Activated CD4-positive, alpha-beta memory T cell treated with anti-CD3 and anti-CD28 coated beads, Interleukin-2, amount 10 ng/mL, durations not matched to agents 7 days and 5 days (primary cell): ENCODE measurements at regions not wholly inside any gene's neighbourhood (a gene's known extent, or its start where the extent isn't known, plus 50 kb on each side); places are given as distances from the start of the nearest gene placed in this dataset.
A peak's percentile ranks its signal among the peaks of the same experiment; 100 is the strongest.

Experiments
- CTCF ChIA-PET: fragments of 350-600 bp; sonication (Branson Sonifier 250); formaldehyde crosslinking; loops from one replicate; lab custom pipeline; 2021; ENCODE audit warnings: antibody characterized with exemption, inconsistent platforms; lab: Charles Lee
- POLR2A ChIA-PET: fragments of 350-600 bp; sonication (Branson Sonifier 250); formaldehyde crosslinking; loops from one replicate; lab custom pipeline; 2021; ENCODE audit warnings: antibody characterized with exemption; lab: Charles Lee
- DNase-seq: peaks from one replicate; pipeline ENCODE4 v3.0.0-alpha.2; 2020
- H3K27ac Mint-ChIP-seq: one replicate; pipeline ENCODE4 v1.8.0; 2021; ENCODE audit warnings: mild to moderate bottlenecking, mixed read lengths
- H3K27me3 Mint-ChIP-seq: one replicate; pipeline ENCODE4 v1.8.0; 2021; ENCODE audit warnings: mixed read lengths
- H3K36me3 Mint-ChIP-seq: one replicate; pipeline ENCODE4 v1.8.0; 2021; ENCODE audit warnings: low read depth, mixed read lengths
- H3K4me1 Mint-ChIP-seq: one replicate; pipeline ENCODE4 v1.8.0; 2021; ENCODE audit warnings: mixed read lengths
- H3K4me3 Mint-ChIP-seq: one replicate; pipeline ENCODE4 v1.8.0; 2021; ENCODE audit warnings: mild to moderate bottlenecking, mixed read lengths
- H3K9me3 Mint-ChIP-seq: one replicate; pipeline ENCODE4 v1.8.0; 2021; ENCODE audit warnings: mixed read lengths

DNA sequence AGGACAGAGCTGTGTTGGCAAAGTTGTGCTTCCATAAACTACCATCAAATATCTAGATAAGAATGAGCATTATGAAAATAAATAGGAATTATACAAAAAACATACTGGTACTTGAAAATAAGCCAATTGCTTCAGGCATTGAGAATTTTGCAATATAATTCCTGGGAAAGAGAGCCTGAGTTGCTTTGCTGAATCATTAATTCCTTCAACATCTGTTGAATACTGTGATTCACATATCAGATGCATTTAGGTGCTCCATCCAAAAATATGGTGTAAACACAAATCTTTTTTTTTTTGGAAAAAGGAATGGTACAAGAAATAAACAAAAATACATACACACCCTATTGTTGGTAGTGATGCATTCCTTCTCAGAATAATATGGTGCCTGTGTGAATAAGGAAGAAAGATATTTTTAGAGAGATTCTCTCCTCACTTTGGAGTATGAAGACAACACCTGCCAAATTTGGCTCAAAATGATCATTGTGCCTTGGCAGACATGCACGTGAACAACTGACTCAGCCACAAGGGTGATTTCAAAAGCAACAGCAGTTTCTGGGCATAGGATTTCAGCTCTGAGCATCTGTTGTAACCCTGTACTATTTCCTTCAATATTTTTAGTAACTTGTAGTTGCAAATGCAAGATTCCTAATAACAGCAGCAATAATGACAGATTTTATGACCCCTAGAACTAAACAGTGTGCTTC, 96.7 kb downstream of the CAVIN4 start:
- Mint-ChIP-seq H3K27me3 (no peaks in the 10 kb centered on the region), H3K4me1 (no peaks in the 10 kb centered on the region), H3K4me3 (no peak overlapping the region), H3K36me3 (no peaks in the 10 kb centered on the region), H3K27ac (no peak overlapping the region), H3K9me3 (no peaks in the 10 kb centered on the region)
- ChIA-PET CTCF (no interaction called here), POLR2A (no interaction called here)
- DNase-seq, result no peak

DNA sequence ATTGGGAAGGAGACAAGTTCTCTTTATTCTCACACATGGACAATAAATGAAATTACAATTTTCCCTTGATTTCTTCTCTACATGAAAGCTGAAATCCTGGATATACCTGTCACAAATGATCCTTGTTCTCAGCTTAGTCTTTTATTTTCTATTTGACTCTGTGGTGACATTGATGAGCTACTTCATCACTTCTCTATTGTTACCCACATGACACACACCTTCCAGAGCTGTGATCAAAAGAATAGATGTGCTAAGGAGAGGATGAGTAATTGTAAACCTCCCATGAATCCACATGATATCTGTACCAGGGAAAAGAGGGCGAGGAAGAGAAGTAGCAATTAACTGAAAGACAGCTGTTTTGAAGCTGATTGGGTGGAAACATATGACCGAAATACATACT, 102.0 kb downstream of the CAVIN4 start:
- H3K36me3 Mint-ChIP-seq, result no peaks in the 10 kb centered on the region
- H3K4me1 Mint-ChIP-seq, result no peaks in the 10 kb centered on the region
- CTCF ChIA-PET, result interaction anchor here (0.7 kb wide), 1 partner anchor 335 kb away, joined by 3 read pairs; no protein-coding TSS in a partner anchor
- POLR2A ChIA-PET, result no interaction called here
- no peaks in the 10 kb centered on the region for H3K9me3 Mint-ChIP-seq
- no peak overlapping the region for H3K27ac Mint-ChIP-seq
- peaks cover 2% of the 10 kb centered on the region for H3K27me3 Mint-ChIP-seq
- DNase-seq, result no peak
- H3K4me3 Mint-ChIP-seq, result no peak overlapping the region

DNA sequence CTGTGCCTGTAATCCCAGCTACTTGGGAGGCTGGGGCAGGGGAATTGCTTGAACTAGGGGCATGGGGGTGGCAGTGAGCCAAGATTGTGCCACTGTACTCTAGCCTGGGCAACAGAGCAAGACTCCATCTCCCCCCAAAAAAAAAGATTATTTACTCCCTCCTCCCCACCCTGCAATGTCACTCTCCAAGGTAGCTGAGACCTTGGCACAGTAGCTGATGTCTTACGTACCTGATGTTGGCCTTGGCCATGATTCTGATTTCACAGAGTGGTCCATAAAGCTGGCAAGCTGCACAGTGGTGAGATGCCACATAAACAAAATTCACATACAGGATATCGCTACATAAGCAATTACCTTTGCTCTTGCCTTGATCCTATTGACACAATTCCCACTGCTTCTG, 108.5 kb downstream of the CAVIN4 start:
- Mint-ChIP-seq H3K4me1 (peaks cover 4% of the 10 kb centered on the region), H3K27me3 (no peaks in the 10 kb centered on the region), H3K36me3 (no peaks in the 10 kb centered on the region), H3K27ac (no peak overlapping the region), H3K9me3 (no peaks in the 10 kb centered on the region), H3K4me3 (no peak overlapping the region)
- ChIA-PET CTCF (no interaction called here), POLR2A (no interaction called here)
- no peak for DNase-seq

DNA sequence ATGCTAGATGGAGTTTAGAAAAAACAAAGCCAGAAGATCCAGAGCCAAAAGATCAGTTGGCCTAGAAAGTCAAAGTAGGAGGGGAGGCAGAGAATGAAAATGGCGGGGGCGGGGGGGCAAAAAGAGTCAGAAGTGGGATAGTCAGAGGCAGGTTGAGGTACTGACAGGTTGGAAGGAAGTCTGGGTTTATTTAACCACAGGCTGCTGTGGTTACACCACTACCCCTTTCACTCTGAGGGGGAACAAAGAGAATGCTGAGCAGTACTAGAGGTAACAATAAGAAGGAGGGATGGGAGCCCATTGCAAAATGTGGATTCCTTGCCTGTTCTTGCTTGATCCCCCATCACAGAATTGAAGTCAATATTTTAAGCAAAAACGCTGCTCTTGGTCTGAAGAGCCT, 111.8 kb downstream of the CAVIN4 start:
- CTCF ChIA-PET, result interaction anchor here (1.2 kb wide), 1 partner anchor 11 kb away, joined by 4 read pairs; no protein-coding TSS in a partner anchor
- no peaks in the 10 kb centered on the region for H3K36me3 Mint-ChIP-seq

DNA sequence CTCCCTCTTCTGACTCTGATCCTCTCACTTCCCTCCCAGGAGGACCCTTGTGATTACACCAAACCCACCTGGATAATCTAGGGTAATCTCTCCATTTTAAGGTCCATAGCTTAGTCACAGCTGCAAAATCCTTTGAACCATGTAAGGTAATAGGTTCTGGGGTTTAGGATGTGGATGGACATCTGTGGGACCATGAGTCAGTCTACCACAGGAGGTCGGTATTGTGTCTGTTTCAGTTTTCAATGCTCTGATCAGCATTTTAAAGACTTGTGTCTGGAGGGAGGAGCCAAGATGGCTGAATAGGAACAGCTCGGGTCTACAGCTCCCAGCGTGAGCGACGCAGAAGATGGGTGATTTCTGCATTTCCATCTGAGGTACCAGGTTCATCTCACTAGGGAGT, 112.6 kb downstream of the CAVIN4 start:
- Mint-ChIP-seq H3K27me3 (no peaks in the 10 kb centered on the region), H3K4me3 (no peak overlapping the region), H3K4me1 (peaks cover 4% of the 10 kb centered on the region), H3K9me3 (no peaks in the 10 kb centered on the region), H3K36me3 (no peaks in the 10 kb centered on the region), H3K27ac (no peak overlapping the region)
- no peak for DNase-seq
- ChIA-PET POLR2A (no interaction called here), CTCF (no interaction called here)

More for the DNA sequence above, 111.8 kb downstream of the CAVIN4 start:
- DNase-seq, result no peak
- H3K4me3 Mint-ChIP-seq, result no peak overlapping the region
- no peaks in the 10 kb centered on the region for H3K27me3 Mint-ChIP-seq
- no peaks in the 10 kb centered on the region for H3K9me3 Mint-ChIP-seq
- POLR2A ChIA-PET, result no interaction called here
- H3K27ac Mint-ChIP-seq, result no peak overlapping the region
- H3K4me1 Mint-ChIP-seq, result peaks cover 4% of the 10 kb centered on the region

DNA sequence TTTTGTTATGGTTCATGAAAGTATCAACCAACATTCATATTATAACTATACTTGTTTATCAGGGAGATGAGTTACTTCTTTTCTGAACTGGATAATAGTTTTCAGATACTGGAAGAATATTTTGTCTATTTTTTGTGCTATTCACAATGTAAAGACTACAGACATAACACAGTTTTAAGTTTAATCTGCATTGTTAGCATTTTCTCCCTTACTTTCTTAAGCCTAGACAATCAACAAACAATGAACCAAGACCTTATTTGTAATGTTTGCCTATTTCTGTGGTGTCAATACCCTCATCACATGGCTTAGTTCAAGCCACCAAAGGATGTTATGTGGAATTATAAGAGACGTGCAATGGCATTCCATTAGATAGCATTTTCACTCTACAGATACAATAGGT, 119.5 kb downstream of the CAVIN4 start:
- no peak overlapping the region for H3K27ac Mint-ChIP-seq
- no peaks in the 10 kb centered on the region for H3K9me3 Mint-ChIP-seq
- H3K27me3 Mint-ChIP-seq, result no peaks in the 10 kb centered on the region
- no peaks in the 10 kb centered on the region for H3K4me1 Mint-ChIP-seq
- no peak overlapping the region for H3K4me3 Mint-ChIP-seq
- POLR2A ChIA-PET, result no interaction called here
- CTCF ChIA-PET, result interaction anchor here (1.2 kb wide), 1 partner anchor 614 kb away, joined by 3 read pairs; no protein-coding TSS in a partner anchor
- DNase-seq, result no peak
- no peaks in the 10 kb centered on the region for H3K36me3 Mint-ChIP-seq

DNA sequence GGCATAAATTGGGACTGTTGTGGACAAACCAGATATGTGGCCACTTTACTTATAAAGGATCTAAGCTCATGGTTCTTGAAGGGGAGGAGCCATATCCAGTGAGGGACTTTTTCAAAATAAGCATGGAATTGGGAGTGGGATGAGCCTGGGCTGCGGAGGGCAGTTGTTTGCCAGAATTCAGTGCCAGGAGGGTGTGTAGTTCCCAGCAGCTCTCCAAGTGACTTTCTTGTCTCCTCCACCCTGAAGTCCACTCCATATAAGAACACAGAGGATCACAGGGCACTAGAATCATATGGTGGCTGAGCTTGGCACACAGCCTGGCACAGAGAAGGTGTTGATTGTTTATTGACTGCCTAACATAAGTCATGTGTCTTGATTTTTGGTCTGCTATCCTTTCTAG, 121.1 kb downstream of the CAVIN4 start:
- no peak overlapping the region for H3K4me3 Mint-ChIP-seq
- ChIA-PET CTCF (no interaction called here), POLR2A (no interaction called here)
- no peak for DNase-seq
- no peaks in the 10 kb centered on the region for H3K4me1 Mint-ChIP-seq
- no peaks in the 10 kb centered on the region for H3K27me3 Mint-ChIP-seq
- no peaks in the 10 kb centered on the region for H3K9me3 Mint-ChIP-seq
- H3K27ac Mint-ChIP-seq, result no peak overlapping the region
- no peaks in the 10 kb centered on the region for H3K36me3 Mint-ChIP-seq

DNA sequence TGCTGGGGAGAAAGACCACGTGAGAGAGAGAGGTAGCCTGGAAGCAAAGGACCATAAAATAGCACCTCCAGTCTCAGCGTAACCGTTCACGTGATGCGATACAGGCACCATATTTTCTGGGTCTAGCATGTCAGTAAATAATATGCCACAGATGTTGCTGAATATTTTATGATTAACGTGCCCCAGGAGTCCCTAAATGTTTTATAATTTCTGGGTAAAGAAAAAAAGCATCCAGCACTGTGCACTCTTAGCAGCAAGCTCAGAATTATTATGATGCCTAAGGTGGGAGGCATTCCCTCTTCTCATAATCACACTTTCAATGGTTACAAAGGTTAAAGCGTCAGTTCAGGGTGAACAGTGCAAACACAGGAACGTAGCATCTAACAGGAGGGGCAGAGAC, 121.8 kb downstream of the CAVIN4 start:
- H3K4me1 Mint-ChIP-seq, result no peaks in the 10 kb centered on the region
- H3K4me3 Mint-ChIP-seq, result no peak overlapping the region
- POLR2A ChIA-PET, result no interaction called here
- H3K9me3 Mint-ChIP-seq, result no peaks in the 10 kb centered on the region
- no peaks in the 10 kb centered on the region for H3K36me3 Mint-ChIP-seq
- no peak for DNase-seq
- no peak overlapping the region for H3K27ac Mint-ChIP-seq
- no peaks in the 10 kb centered on the region for H3K27me3 Mint-ChIP-seq
- CTCF ChIA-PET, result interaction anchor here (1.9 kb wide), 1 partner anchor 10 kb away, joined by 4 read pairs; no protein-coding TSS in a partner anchor

DNA sequence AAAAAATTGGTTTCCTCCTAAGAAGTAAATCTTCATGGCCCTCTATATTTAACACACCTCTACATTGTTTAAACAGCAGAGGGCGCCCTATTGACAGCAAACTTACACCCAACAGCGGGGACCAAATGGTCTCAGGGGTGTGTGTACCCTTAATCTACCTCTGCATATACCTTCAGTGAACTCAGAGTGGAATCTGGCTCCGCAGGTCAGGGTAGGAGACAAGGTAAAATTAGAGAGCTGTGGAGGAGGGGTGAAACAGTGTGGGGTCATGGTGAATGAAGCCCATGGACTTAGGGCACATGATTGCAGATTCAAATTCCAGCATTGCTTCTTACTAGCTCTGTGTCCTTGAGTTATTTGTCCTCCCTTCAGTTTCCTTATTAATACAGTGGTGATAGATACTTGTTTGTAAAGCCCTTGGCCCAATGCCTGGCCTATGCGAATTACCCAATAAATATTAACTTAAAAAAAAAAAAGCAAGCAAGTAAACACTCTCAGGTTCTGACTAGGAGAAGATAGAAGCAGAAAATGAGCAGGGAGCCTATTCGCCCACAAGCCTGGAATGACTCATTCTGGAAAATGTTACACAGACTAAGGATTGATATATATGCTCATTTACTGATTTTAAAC, 122.9 kb downstream of the CAVIN4 start:
- ChIA-PET POLR2A (no interaction called here), CTCF (interaction anchor here (1.1 to 1.9 kb wide), 2 partner anchors 12 to 25 kb away, joined by 4 read pairs; no protein-coding TSS in a partner anchor)
- no peaks in the 10 kb centered on the region for H3K9me3 Mint-ChIP-seq
- H3K27ac Mint-ChIP-seq, result no peak overlapping the region
- DNase-seq, result no peak
- H3K4me3 Mint-ChIP-seq, result no peak overlapping the region
- no peaks in the 10 kb centered on the region for H3K36me3 Mint-ChIP-seq
- no peaks in the 10 kb centered on the region for H3K27me3 Mint-ChIP-seq
- no peaks in the 10 kb centered on the region for H3K4me1 Mint-ChIP-seq

DNA sequence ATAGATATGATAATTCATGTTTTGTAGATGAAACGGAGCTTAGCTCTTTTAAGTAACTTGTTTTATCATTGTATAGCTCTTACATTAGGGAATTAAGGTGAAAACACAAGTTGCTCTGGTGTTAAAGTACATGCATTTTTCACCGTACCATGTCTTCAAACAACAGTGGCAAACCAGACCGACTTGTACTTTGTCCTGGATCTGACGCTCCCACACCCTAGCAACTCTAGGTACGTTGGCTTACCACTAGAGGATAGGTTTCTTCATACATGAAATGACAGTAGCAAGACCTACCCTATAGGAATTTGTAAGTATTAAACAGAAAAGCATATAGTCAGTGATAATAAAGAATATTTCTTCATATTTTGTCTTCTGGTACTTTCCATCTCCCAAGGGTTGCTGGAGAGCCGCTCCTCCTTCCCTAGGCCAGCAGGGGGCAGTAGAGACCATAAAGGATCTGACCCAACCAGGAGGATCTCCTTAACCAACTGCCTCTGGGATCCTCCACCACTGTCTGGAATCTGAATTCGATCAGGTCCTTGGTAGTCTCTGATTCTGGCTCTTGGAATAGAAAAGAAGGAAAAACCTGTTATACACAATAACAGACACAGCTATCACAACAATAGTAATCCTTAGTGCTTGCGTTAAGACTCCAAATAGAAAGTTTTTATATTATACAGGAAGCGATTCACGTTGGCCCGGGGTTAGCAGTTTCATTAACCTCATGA, 136.7 kb downstream of the CAVIN4 start:
- Mint-ChIP-seq H3K27me3 (no peaks in the 10 kb centered on the region), H3K27ac (no peak overlapping the region), H3K36me3 (no peaks in the 10 kb centered on the region), H3K9me3 (no peaks in the 10 kb centered on the region), H3K4me1 (no peaks in the 10 kb centered on the region), H3K4me3 (no peak overlapping the region)
- peak; percentile 54 for DNase-seq
- POLR2A ChIA-PET, result no interaction called here
- CTCF ChIA-PET, result interaction anchor here (1.0 to 2.7 kb wide), 6 partner anchors 13 to 674 kb away, joined by 3 to 28 read pairs (median 4); no protein-coding TSS in a partner anchor

DNA sequence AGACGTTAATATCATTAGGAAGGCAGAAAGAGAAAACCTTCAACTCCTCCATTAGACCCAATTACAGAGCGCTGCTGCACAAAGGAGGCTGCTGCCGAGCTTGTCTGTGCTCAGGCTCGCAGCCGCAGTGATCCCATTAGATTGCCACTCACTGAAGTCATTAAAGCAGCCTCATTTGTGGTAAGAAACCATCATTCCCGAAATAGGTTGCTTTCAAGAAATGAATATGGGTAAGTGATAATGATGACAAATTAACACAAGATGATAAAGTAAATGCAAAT, 137.2 kb downstream of the CAVIN4 start:
- no peak for DNase-seq
- POLR2A ChIA-PET, result no interaction called here
- H3K4me1 Mint-ChIP-seq, result no peaks in the 10 kb centered on the region
- no peak overlapping the region for H3K4me3 Mint-ChIP-seq
- no peaks in the 10 kb centered on the region for H3K9me3 Mint-ChIP-seq
- H3K27me3 Mint-ChIP-seq, result no peaks in the 10 kb centered on the region
- H3K36me3 Mint-ChIP-seq, result no peaks in the 10 kb centered on the region
- CTCF ChIA-PET, result interaction anchor here (1.0 to 2.7 kb wide), 5 partner anchors 13 to 673 kb away, joined by 3 to 28 read pairs (median 4); no protein-coding TSS in a partner anchor
- H3K27ac Mint-ChIP-seq, result no peak overlapping the region

DNA sequence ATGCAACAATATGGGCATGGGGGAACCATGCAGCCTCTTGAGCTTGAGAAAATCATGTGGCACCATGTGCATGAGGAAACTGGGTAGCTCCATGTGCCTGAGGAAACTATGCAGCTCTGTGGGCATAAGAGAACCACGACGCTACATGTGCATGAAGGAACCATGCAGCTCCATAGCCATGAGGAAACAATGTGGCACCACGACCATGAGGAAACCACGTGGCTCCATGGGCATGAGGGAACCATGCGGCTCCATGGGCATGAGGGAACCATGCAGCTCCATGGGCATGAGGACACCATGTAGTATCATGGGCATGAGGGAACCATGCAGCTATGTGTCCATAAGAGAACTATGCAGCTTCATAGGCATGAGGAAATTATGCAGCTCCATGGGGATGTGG, 140.8 kb downstream of the CAVIN4 start:
- POLR2A ChIA-PET, result no interaction called here
- Mint-ChIP-seq H3K4me3 (no peak overlapping the region), H3K36me3 (no peaks in the 10 kb centered on the region), H3K27ac (no peak overlapping the region), H3K9me3 (no peaks in the 10 kb centered on the region), H3K27me3 (no peaks in the 10 kb centered on the region), H3K4me1 (no peaks in the 10 kb centered on the region)
- DNase-seq, result no peak
- CTCF ChIA-PET, result no interaction called here

DNA sequence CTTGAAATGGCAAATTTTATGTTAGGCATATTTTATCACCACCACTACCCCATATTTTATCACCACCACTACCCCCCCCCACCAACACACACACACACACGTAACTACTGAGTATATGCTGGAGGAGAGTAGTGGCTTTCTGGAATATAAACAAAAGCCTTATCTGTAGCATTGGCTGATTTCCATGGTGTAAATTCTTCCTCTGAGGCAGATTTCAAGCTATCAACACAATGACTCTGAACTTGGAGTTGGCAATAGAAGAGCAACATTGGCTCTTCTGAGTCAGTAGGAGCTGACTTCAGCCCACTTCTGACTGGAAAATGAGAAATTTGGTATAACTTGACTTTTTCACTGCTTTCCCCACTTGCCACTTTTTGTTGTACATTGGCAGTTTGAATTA, 143.0 kb downstream of the CAVIN4 start:
- ChIA-PET CTCF (no interaction called here), POLR2A (no interaction called here)
- H3K9me3 Mint-ChIP-seq, result no peaks in the 10 kb centered on the region
- no peaks in the 10 kb centered on the region for H3K27me3 Mint-ChIP-seq
- H3K27ac Mint-ChIP-seq, result no peak overlapping the region
- no peak for DNase-seq
- no peaks in the 10 kb centered on the region for H3K4me1 Mint-ChIP-seq
- no peaks in the 10 kb centered on the region for H3K36me3 Mint-ChIP-seq
- H3K4me3 Mint-ChIP-seq, result no peak overlapping the region
